OCI-LY1 (cell line): ENCODE measurements at regions not wholly inside any gene's neighbourhood (a gene's known extent, or its start where the extent isn't known, plus 50 kb on each side); places are given as distances from the start of the nearest gene placed in this dataset.

Experiments used
- H2AFZ ChIP-seq: fragments of 200-600 bp; sonication (generic), shearing (Covaris generic); 2 replicates; pipeline ENCODE4 v1.6.0; 2014; ENCODE audit warnings: antibody characterized with exemption, mild to moderate bottlenecking, low read length
- H3F3A ChIP-seq: fragments of 200-600 bp; sonication (generic), shearing (Covaris generic); 2 replicates; pipeline ENCODE4 v1.6.0; 2014; ENCODE audit warnings: mild to moderate bottlenecking, antibody characterized with exemption, low read length, moderate library complexity; ENCODE audit not compliant: insufficient read depth
- H3K27ac ChIP-seq: fragments of 200-600 bp; sonication (generic); 2 replicates; pipeline ENCODE4 v1.5.1; 2014; ENCODE audit warnings: low read length, mixed run types, mild to moderate bottlenecking, low read depth; ENCODE audit not compliant: poor library complexity, severe bottlenecking
- H3K27me3 ChIP-seq: fragments of 200-600 bp; sonication (generic); 2 replicates; pipeline ENCODE4 v1.6.0; 2014; ENCODE audit warnings: antibody characterized with exemption, mild to moderate bottlenecking, low read length, moderate library complexity; ENCODE audit not compliant: insufficient read depth
- H3K36me3 ChIP-seq: fragments of 200-600 bp; sonication (generic); 2 replicates; pipeline ENCODE4 v1.6.1; 2014; ENCODE audit warnings: mild to moderate bottlenecking, antibody characterized with exemption, low read length, moderate library complexity, mixed read lengths; ENCODE audit not compliant: insufficient read depth
- H3K4me1 ChIP-seq: fragments of 200-600 bp; sonication (generic); 2 replicates; pipeline ENCODE4 v1.5.1; 2014; ENCODE audit warnings: mild to moderate bottlenecking, low read length, moderate library complexity; ENCODE audit not compliant: insufficient read depth, severe bottlenecking
- H3K4me2 ChIP-seq: fragments of 200-600 bp; sonication (generic), shearing (Covaris generic); 2 replicates; pipeline ENCODE4 v1.6.1; 2014; ENCODE audit warnings: low read length
- H3K4me3 ChIP-seq: fragments of 200-600 bp; sonication (generic); 2 replicates; pipeline ENCODE4 v1.5.1; 2014; ENCODE audit warnings: low read length, low read depth, mild to moderate bottlenecking, mixed read lengths; ENCODE audit not compliant: poor library complexity, severe bottlenecking
- H3K79me2 ChIP-seq: fragments of 200-600 bp; shearing (Covaris generic); 2 replicates; pipeline ENCODE4 v1.6.1; 2016; ENCODE audit warnings: mixed run types, low read length, mixed read lengths; ENCODE audit not compliant: insufficient read depth
- H3K9ac ChIP-seq: fragments of 200-600 bp; sonication (generic), shearing (Covaris generic); 2 replicates; pipeline ENCODE4 v1.6.1; 2014; ENCODE audit warnings: mild to moderate bottlenecking, low read length, mixed read lengths
- H3K9me2 ChIP-seq: fragments of 200-600 bp; sonication (generic), shearing (Covaris generic); 2 replicates; pipeline ENCODE4 v1.6.1; 2014; ENCODE audit warnings: low read depth, mild to moderate bottlenecking, low read length, mixed read lengths
- H3K9me3 ChIP-seq: fragments of 200-600 bp; shearing (Covaris generic); 2 replicates; pipeline ENCODE4 v1.6.1; 2014; ENCODE audit warnings: low read length, mixed read lengths
- H4K20me1 ChIP-seq: fragments of 200-600 bp; sonication (generic), shearing (Covaris generic); 2 replicates; pipeline ENCODE4 v1.6.0; 2016; ENCODE audit warnings: mild to moderate bottlenecking, low read length; ENCODE audit not compliant: insufficient read depth
- EZH2 ChIP-seq: fragments of 200-600 bp; sonication (generic), shearing (Covaris generic); IDR thresholded peaks from 2 replicates; pipeline ENCODE4 v1.8.0; 2017; ENCODE audit warnings: borderline replicate concordance, mixed run types, mild to moderate bottlenecking, antibody characterized with exemption, low read length, moderate library complexity, mixed read lengths
- TF ChIP-seq, protein P1 (sequence below): fragments of 200-600 bp; sonication (generic), shearing (Covaris generic); IDR thresholded peaks from 2 replicates; pipeline ENCODE4 v1.5.1; 2017; ENCODE audit warnings: mild to moderate bottlenecking, antibody characterized with exemption, low read length, moderate library complexity, mixed read lengths

DNA sequence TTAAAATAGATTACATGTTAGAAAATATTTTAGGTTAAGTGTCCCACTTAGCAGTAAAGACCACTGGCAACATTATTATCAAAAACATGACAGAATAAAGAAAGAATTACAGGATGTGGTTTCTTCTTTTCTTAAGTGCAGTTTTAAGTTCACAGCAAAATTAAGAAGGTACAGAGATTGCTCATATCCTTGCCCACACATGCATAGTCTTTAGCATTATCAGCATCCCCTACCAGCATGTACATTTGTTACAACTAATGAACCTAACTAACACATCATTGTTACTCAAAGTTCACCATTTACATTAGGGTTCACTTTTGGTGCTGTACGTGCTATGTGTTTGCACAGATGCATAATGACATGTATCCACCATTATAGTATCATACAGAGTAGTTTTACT is 837.7 kb upstream of the CDH9 start:
- Histone ChIP-seq H2AFZ (no peak overlapping the region), H3F3A (no peaks in the 10 kb centered on the region), H3K27me3 (no peaks in the 10 kb centered on the region), H3K9me2 (no peaks in the 10 kb centered on the region), H3K27ac (no peak overlapping the region), H3K9ac (no peak overlapping the region), H3K9me3 (no peaks in the 10 kb centered on the region), H4K20me1 (no peaks in the 10 kb centered on the region), H3K79me2 (no peaks in the 10 kb centered on the region), H3K4me1 (no peaks in the 10 kb centered on the region), H3K4me2 (no peak overlapping the region), H3K4me3 (no peak overlapping the region), H3K36me3 (no peaks in the 10 kb centered on the region)
- TF ChIP-seq, protein P1, sequence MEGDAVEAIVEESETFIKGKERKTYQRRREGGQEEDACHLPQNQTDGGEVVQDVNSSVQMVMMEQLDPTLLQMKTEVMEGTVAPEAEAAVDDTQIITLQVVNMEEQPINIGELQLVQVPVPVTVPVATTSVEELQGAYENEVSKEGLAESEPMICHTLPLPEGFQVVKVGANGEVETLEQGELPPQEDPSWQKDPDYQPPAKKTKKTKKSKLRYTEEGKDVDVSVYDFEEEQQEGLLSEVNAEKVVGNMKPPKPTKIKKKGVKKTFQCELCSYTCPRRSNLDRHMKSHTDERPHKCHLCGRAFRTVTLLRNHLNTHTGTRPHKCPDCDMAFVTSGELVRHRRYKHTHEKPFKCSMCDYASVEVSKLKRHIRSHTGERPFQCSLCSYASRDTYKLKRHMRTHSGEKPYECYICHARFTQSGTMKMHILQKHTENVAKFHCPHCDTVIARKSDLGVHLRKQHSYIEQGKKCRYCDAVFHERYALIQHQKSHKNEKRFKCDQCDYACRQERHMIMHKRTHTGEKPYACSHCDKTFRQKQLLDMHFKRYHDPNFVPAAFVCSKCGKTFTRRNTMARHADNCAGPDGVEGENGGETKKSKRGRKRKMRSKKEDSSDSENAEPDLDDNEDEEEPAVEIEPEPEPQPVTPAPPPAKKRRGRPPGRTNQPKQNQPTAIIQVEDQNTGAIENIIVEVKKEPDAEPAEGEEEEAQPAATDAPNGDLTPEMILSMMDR, result no peak
- no peak for TF ChIP-seq EZH2

DNA sequence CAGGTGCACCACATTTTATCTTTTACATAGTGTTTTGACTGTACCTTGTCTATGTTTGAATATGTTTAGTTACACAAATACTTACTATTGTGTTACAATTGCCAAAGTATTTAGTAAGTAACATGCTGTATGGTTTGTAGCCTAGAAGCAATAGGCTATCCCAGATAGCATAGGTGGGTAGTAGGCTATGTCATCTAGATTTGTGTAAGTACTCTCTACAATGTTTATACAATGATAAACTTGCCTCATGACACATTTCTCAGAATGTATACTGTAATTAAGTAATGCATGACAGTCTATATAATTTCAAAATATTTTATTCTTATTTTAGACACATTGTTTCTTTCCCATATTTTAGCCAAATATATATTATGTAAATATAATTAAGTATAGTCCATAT is 836.8 kb upstream of the CDH9 start:
- no peak overlapping the region for H2AFZ ChIP-seq
- H3K4me3 ChIP-seq, result no peak overlapping the region
- H3K9me2 ChIP-seq, result no peaks in the 10 kb centered on the region
- TF ChIP-seq, protein P1, result no peak
- TF ChIP-seq EZH2, result no peak
- no peaks in the 10 kb centered on the region for H3K9me3 ChIP-seq
- no peak overlapping the region for H3K27ac ChIP-seq
- H3K27me3 ChIP-seq, result no peaks in the 10 kb centered on the region
- H3K4me2 ChIP-seq, result no peak overlapping the region
- H3K4me1 ChIP-seq, result no peaks in the 10 kb centered on the region
- no peaks in the 10 kb centered on the region for H3F3A ChIP-seq
- no peaks in the 10 kb centered on the region for H3K36me3 ChIP-seq
- no peaks in the 10 kb centered on the region for H4K20me1 ChIP-seq
- no peak overlapping the region for H3K9ac ChIP-seq
- no peaks in the 10 kb centered on the region for H3K79me2 ChIP-seq

DNA sequence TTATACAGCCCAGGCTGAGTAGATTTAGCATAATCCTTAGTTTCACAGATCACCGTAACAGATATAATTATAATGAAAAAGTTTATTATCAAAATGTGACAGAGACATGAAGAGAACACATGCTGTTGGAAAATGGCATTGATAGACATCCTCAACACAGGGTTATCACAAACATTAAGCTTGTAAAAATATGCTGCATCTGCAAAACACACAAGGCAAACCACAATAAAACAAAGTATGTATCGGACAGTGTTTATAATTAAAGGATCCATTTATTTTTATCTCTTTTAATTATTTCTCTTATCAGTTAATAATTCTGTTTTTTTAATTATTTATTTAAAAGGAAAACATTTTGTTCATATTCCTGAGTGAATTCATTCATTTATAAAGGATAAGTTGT is 829.9 kb upstream of the CDH9 start:
- Histone ChIP-seq H3K79me2 (no peaks in the 10 kb centered on the region), H3K4me3 (no peak overlapping the region), H3F3A (no peaks in the 10 kb centered on the region), H2AFZ (no peak overlapping the region), H3K4me2 (no peak overlapping the region), H3K9ac (no peak overlapping the region), H3K4me1 (no peaks in the 10 kb centered on the region), H3K27me3 (no peaks in the 10 kb centered on the region), H3K36me3 (no peaks in the 10 kb centered on the region), H3K9me3 (no peaks in the 10 kb centered on the region), H3K27ac (no peak overlapping the region), H4K20me1 (no peaks in the 10 kb centered on the region), H3K9me2 (no peaks in the 10 kb centered on the region)
- TF ChIP-seq, protein P1, result no peak
